ENCODE measurements at regions not wholly inside any gene's neighbourhood (a gene's known extent, or its start where the extent isn't known, plus 50 kb on each side); places are given as distances from the start of the nearest gene placed in this dataset.

- TF ChIP-seq MAX (IDR thresholded peaks at IDR 0.05; ENCODE audit: low read depth) (no peak), GATA2 (CRISPR knock-in tag; IDR thresholded peaks at IDR 0.05) (no peak)
These were observed 110.7 kb upstream of the ZNF507 start for GRCh38 chr19:32234663-32235217.

Data from SK-N-SH (cell line).